ACHN (cell line): ENCODE measurements at regions not wholly inside any gene's neighbourhood (a gene's known extent, or its start where the extent isn't known, plus 50 kb on each side); places are given as distances from the start of the nearest gene placed in this dataset.
"Not testable (repeated sequence)": the region's sequence is repeated elsewhere in the genome, so short reads cannot be mapped to it uniquely, and the experiment has no call there.

Experiments used
- DNase-seq: peaks from one replicate; pipeline ENCODE4 v3.0.0-alpha.2; 2015
- in situ Hi-C: cut with HindIII; loops from 2 replicates; pipeline ENCODE4 v1.10.0; 2017; ENCODE audit warnings: low sequenced_read_pairs, low pct_ligation_motif_present, low pct_unique_long_range_greater_than_20kb

DNA sequence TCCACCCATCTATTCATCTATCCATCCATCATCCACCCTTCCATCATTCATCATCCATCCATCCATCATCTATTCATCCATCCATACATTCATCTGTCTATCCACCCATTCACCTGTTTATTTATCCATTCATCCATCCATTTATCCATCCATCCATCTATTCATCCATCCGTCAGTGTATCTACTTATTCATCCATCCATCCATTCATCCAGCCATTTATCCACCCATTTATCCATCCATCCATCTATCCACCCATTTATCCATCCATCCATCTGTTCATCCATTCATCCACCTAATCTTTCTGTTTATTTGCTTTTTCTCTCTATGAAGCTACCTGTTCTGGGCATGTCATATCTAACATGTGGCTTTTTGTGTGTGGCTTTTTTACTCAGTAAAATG lies 115.4 kb downstream of the CRYAA start:
- in situ Hi-C loops, result no loop called here
- DNase-seq, result no peak

DNA sequence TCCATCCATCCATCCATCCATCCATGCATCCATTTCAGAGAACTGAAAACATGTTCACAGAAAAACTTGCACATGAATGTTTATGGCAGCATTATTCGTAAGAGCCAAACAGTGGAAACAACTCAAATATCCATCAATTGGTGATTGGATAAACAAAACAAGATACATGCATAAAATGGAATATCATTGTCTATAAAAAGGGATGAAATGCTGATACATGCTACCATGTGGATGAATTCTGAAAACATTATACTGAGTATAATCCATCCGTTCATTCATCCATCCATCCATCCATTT lies 115.1 kb downstream of the CRYAA start:
- DNase-seq, in situ Hi-C loops: not testable (repeated sequence)

GRCh38 chr21:43283136-43283924 lies 114.5 kb downstream of the CRYAA start:
- in situ Hi-C loops, result no loop called here
- no peak for DNase-seq

DNA sequence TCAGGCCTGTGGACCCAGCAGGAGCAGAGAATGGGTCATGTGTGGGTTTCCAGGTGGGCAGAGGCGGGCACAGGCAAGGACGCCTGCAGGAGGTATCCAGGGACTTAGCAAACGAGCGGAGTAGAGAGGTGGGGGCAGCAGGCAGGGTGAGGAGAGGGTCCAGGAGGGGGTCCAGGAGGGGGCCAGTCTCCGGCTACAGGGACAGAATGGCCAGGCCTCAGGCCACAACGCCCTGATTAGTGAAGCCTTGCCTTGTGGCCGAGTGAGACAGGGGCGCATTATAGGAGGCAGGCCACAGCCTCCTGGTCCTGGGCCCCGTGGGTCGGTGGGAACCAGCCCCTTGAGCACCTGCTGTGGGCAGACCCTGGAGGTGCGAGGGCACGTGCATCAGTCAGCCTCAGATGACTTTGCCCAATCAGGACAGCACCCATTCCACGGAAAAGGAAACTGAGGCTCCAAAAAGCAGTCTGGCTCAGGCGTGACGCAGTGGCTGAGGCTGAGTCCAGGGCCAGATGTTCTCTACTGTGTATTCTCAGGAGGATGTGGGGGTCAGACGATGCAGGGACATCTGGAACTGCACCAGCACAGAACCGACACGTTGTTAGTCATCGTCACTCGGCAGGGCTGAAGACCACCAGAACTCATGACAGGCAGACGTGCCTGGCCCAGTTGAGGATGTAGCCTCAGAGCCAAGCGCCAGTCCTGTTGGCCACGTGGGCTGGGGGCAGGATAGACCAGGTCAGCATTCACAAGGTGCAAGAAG lies 113.7 kb downstream of the CRYAA start:
- DNase-seq, result no peak
- in situ Hi-C loops, result no loop called here

- in situ Hi-C loops, result no loop called here
- no peak for DNase-seq
These were observed 113.0 kb downstream of the CRYAA start for GRCh38 chr21:43281661-43282357.

- in situ Hi-C loops, result no loop called here
- DNase-seq, result no peak
These were observed 112.3 kb downstream of the CRYAA start for GRCh38 chr21:43280949-43281633.

- in situ Hi-C loops, result no loop called here
- DNase-seq, result no peak
These were observed 110.7 kb downstream of the CRYAA start for GRCh38 chr21:43279578-43279894.

- DNase-seq, result no peak
- in situ Hi-C loops, result no loop called here
These were observed 110.2 kb downstream of the CRYAA start for GRCh38 chr21:43278766-43279577.

- in situ Hi-C loops, result no loop called here
- DNase-seq, result no peak
These were observed 109.6 kb downstream of the CRYAA start for GRCh38 chr21:43278359-43278758.

GRCh38 chr21:43277481-43278351 lies 108.9 kb downstream of the CRYAA start:
- in situ Hi-C loops, result no loop called here
- no peak for DNase-seq

DNA sequence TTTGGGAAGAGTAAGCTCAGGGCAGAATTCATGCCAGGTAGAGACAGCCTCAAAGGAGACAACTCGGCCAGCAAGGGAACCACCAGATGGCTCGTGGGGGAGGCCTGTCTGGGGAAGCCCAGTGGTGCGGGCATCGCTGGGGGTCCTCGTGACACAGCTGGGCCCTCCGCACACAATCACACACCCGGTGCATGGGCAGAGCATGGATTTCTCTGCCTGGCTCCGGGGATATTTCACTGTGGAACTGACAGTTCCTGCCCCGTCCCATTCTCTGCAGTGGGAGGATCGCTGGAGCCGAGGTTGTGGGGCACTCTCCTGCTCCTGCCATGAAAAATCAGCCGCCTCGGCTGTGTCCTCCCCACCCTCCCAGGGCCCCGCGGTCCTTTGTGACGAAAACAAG lies 108.0 kb downstream of the CRYAA start:
- in situ Hi-C loops, result no loop called here
- DNase-seq, result no peak

- in situ Hi-C loops, result no loop called here
- no peak for DNase-seq
These were observed 106.8 kb downstream of the CRYAA start for GRCh38 chr21:43275421-43276211.

DNA sequence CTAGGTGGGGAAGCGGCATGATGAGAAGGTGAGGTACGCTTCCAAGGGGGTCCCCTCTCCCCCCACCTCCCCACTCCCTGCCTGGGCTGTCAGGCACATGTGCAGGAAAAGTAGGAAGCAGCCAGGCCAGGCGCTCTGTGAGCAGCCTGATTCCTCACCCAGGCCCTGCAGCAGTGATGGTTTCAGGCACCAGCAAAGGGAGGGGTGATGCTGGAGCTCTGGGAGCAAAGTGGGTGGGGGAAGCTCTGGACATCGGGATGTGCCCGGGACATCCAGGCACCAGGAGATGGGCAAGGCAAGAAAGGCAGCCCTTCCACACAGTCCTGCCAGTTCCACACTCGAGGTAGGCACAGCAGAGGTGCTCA lies 106.1 kb downstream of the CRYAA start:
- no peak for DNase-seq
- in situ Hi-C loops, result no loop called here

- no peak for DNase-seq
- in situ Hi-C loops, result no loop called here
These were observed 105.5 kb downstream of the CRYAA start for GRCh38 chr21:43274022-43274945.

GRCh38 chr21:43273708-43274021 lies 104.9 kb downstream of the CRYAA start:
- in situ Hi-C loops, result no loop called here
- no peak for DNase-seq

- in situ Hi-C loops, result no loop called here
- DNase-seq, result no peak
These were observed 104.4 kb downstream of the CRYAA start for GRCh38 chr21:43273016-43273707.
